Astrocyte of the spinal cord (primary cell): ENCODE measurements at regions not wholly inside any gene's neighbourhood (a gene's known extent, or its start where the extent isn't known, plus 50 kb on each side); places are given as distances from the start of the nearest gene placed in this dataset.

Experiments
- DNase-seq: peaks from one replicate; pipeline ENCODE4 v3.0.0; 2011; ENCODE audit warnings: low read depth, low spot score
- H3K4me3 ChIP-seq: 2 replicates; pipeline ENCODE4 v1.5.1; 2011; ENCODE audit warnings: low read depth, mild to moderate bottlenecking, low read length, moderate library complexity
- in situ Hi-C: cut with HindIII; loops from 2 replicates; pipeline ENCODE4 v1.10.0; 2017; ENCODE audit warnings: low sequenced_read_pairs
- TF ChIP-seq, protein P1 (sequence below): IDR thresholded peaks from 2 replicates; pipeline ENCODE4 v1.5.1; 2012; ENCODE audit warnings: low read depth, mild to moderate bottlenecking, low read length, inconsistent platforms

GRCh38 chr13:54347531-54347930 is 1318.9 kb downstream of the OLFM4 start:
- H3K4me3 ChIP-seq, result no peak overlapping the region
- no peak for DNase-seq
- in situ Hi-C loops, result no loop called here
- TF ChIP-seq, protein P1, sequence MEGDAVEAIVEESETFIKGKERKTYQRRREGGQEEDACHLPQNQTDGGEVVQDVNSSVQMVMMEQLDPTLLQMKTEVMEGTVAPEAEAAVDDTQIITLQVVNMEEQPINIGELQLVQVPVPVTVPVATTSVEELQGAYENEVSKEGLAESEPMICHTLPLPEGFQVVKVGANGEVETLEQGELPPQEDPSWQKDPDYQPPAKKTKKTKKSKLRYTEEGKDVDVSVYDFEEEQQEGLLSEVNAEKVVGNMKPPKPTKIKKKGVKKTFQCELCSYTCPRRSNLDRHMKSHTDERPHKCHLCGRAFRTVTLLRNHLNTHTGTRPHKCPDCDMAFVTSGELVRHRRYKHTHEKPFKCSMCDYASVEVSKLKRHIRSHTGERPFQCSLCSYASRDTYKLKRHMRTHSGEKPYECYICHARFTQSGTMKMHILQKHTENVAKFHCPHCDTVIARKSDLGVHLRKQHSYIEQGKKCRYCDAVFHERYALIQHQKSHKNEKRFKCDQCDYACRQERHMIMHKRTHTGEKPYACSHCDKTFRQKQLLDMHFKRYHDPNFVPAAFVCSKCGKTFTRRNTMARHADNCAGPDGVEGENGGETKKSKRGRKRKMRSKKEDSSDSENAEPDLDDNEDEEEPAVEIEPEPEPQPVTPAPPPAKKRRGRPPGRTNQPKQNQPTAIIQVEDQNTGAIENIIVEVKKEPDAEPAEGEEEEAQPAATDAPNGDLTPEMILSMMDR, result no peak

DNA sequence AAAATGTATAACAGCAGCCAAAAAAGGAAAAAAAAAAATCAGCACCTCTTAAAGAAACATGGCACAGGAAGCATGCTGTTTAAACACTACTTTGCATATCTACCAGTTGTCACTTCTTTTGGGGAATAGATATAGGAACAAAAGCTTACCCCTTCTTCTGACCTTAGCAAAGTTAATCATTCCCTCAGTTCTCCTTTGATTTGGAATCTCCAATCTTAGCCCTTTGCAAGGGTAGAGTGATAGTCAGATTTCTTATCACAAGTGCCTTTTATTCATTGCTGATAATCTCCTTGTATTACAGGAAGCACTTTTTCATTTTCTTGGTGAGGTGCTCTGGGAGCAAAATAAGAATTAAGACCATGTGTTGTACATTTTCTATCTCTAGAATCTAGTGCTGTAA is 1327.6 kb downstream of the OLFM4 start:
- DNase-seq, result no peak
- TF ChIP-seq, protein P1, result no peak
- in situ Hi-C loops, result no loop called here
- no peak overlapping the region for H3K4me3 ChIP-seq

DNA sequence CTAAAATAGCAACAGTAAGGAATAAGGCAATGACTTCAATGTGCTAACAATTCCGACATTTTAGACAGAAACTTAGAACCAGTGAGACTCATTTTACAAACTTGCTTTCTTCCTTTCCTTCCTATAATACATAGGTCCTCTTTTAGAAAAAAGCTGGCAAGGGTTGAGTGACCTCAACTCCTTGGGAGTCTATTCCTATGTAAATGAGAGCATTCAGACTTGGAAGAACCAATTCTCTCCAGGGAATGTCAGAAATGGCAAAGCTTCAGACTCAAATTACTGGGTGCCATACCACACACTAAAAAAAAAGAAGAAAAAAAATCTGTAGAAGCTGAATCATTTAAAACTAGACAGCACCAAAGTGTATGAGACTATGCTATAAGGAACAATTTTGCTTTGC is 1328.2 kb downstream of the OLFM4 start:
- no peak for DNase-seq
- TF ChIP-seq, protein P1, result no peak
- in situ Hi-C loops, result no loop called here
- no peak overlapping the region for H3K4me3 ChIP-seq

DNA sequence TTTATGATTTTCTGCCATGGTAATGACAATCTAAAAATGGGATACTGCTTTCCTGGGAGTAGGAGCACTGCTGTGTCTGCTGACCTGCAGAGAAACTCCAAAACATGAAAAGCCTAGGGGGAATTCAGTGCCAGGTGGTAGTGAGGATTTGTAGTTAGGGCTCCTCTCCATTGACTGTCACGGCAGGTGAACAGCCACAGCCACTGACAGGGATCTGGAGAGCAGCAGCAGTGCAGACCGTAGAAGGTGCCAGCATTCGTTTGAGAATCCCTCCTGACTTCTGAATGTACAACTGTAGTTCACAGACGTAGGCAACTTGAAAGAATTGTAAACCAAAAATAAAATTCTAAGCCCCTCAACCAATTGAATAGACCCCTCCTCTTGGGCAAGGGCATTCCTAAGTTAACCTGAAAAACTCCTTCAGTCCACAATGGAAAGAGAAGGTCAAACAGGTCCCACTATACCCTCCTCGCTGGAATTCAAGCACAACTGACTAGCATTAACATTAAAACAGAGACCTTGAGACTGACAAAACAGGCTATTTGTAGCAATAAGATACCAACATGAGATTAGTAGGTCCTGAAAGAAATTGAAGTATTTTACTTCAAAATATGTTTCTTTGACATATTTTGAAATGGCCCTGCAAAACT is 1328.8 kb downstream of the OLFM4 start:
- DNase-seq, result no peak
- in situ Hi-C loops, result no loop called here
- no peak overlapping the region for H3K4me3 ChIP-seq
- TF ChIP-seq, protein P1, result no peak

DNA sequence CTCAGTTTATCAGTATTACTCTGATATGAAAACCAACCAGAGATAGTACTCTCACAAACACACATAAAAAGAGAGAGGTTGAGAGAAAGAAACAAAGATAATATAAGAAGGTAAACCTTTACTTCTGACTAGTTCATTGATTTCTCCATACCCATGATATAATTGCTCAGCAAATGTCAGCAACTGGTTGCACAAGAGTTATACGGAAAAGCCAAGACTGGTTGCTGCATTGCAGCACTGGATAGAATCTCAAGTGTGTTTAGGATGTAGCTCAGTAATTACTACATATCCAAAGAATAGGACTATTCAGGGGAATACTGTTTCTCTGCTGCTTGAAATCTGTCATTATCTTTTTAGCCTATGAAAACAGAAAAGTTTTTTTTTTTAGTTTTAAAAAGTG is 1332.8 kb downstream of the OLFM4 start:
- in situ Hi-C loops, result no loop called here
- TF ChIP-seq, protein P1, result no peak
- no peak for DNase-seq
- no peak overlapping the region for H3K4me3 ChIP-seq

DNA sequence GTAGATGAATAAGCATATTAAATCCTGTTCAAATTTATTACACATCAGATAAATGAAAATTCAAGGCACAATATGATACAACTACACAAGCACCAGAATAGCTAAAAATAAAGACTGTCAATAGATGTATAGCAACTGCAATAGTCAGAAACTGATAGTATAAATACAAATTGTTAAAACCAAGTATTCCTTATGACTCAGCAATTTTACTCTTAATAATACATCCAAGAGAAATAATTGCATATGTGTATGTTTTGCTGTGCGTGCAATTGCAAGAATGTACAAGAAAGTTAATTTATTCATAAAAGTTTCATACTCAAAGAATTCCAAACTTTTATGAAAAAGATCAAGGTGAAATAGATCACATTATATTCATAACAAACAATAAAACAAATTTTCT is 1338.1 kb downstream of the OLFM4 start:
- in situ Hi-C loops, result no loop called here

More for the DNA sequence above, 1338.1 kb downstream of the OLFM4 start:
- no peak overlapping the region for H3K4me3 ChIP-seq
- DNase-seq, result no peak
- TF ChIP-seq, protein P1, result no peak
